ENCODE measurements at regions not wholly inside any gene's neighbourhood (a gene's known extent, or its start where the extent isn't known, plus 50 kb on each side); places are given as distances from the start of the nearest gene placed in this dataset.
"Not testable (repeated sequence)": the region's sequence is repeated elsewhere in the genome, so short reads cannot be mapped to it uniquely, and the experiment has no call there.

GRCh38 chr13:34361560-34361959 lies 543.6 kb downstream of the RFC3 start:
- no peak for DNase-seq (ENCODE audit: low spot score)

GRCh38 chr13:34363266-34363665 lies 545.3 kb downstream of the RFC3 start:
- DNase-seq (ENCODE audit: low spot score): no peak

- DNase-seq (ENCODE audit: low spot score): no peak
These were observed 546.7 kb downstream of the RFC3 start for GRCh38 chr13:34364633-34365032.

- no peak for DNase-seq (ENCODE audit: low spot score)
These were observed 552.0 kb downstream of the RFC3 start for GRCh38 chr13:34369931-34370330.

GRCh38 chr13:34371108-34371507 lies 553.2 kb downstream of the RFC3 start:
- no peak for DNase-seq (ENCODE audit: low spot score)

GRCh38 chr13:34371645-34372395 lies 553.9 kb downstream of the RFC3 start:
- no peak for DNase-seq (ENCODE audit: low spot score)

GRCh38 chr13:34372581-34372980 lies 554.6 kb downstream of the RFC3 start:
- no peak for DNase-seq (ENCODE audit: low spot score)

GRCh38 chr13:34376483-34376882 lies 558.5 kb downstream of the RFC3 start:
- no peak for DNase-seq (ENCODE audit: low spot score)

GRCh38 chr13:34381228-34381627 lies 560.8 kb upstream of the NBEA start:
- no peak for DNase-seq (ENCODE audit: low spot score)

- DNase-seq (ENCODE audit: low spot score): no peak
These were observed 558.3 kb upstream of the NBEA start for GRCh38 chr13:34383728-34384127.

- DNase-seq (ENCODE audit: low spot score): not testable (repeated sequence)
These were observed 555.8 kb upstream of the NBEA start for GRCh38 chr13:34386229-34386628.

- no peak for DNase-seq (ENCODE audit: low spot score)
These were observed 551.0 kb upstream of the NBEA start for GRCh38 chr13:34391076-34391475.

GRCh38 chr13:34401696-34402095 lies 540.4 kb upstream of the NBEA start:
- no peak for DNase-seq (ENCODE audit: low spot score)

- DNase-seq (ENCODE audit: low spot score): no peak
These were observed 536.5 kb upstream of the NBEA start for GRCh38 chr13:34405410-34406181.

GRCh38 chr13:34408640-34409039 lies 533.4 kb upstream of the NBEA start:
- no peak for DNase-seq (ENCODE audit: low spot score)

GRCh38 chr13:34409496-34410182 lies 532.4 kb upstream of the NBEA start:
- DNase-seq (ENCODE audit: low spot score): no peak

GRCh38 chr13:34410678-34411077 lies 531.4 kb upstream of the NBEA start:
- DNase-seq (ENCODE audit: low spot score): no peak

GRCh38 chr13:34411177-34411576 lies 530.9 kb upstream of the NBEA start:
- DNase-seq (ENCODE audit: low spot score): no peak

GRCh38 chr13:34411894-34412293 lies 530.2 kb upstream of the NBEA start:
- no peak for DNase-seq (ENCODE audit: low spot score)

- DNase-seq (ENCODE audit: low spot score): no peak
These were observed 529.8 kb upstream of the NBEA start for GRCh38 chr13:34412295-34412694.

GRCh38 chr13:34412817-34413375 lies 529.2 kb upstream of the NBEA start:
- DNase-seq (ENCODE audit: low spot score): no peak

- DNase-seq (ENCODE audit: low spot score): no peak
These were observed 528.4 kb upstream of the NBEA start for GRCh38 chr13:34413538-34414210.

Data from globus pallidus (tissue), 1 donor.